H1 (cell line): ENCODE measurements at regions not wholly inside any gene's neighbourhood (a gene's known extent, or its start where the extent isn't known, plus 50 kb on each side); places are given as distances from the start of the nearest gene placed in this dataset.

Experiments
- BCL11A ChIP-seq, 2 experiments: IDR thresholded peaks; one replicate each; pipeline ENCODE4 v1.6.1; 2011; ENCODE audit warnings: low read depth in 2 of 2, low read length in 2 of 2, mild to moderate bottlenecking in 2 of 2
- KDM5A ChIP-seq: fragments of 200-600 bp; IDR thresholded peaks from 2 replicates; pipeline ENCODE4 v1.7.1; 2012; ENCODE audit warnings: mild to moderate bottlenecking, low read length, inconsistent platforms, mixed read lengths
- TEAD4 ChIP-seq: IDR thresholded peaks from 2 replicates; pipeline ENCODE4 v1.6.1; 2012; ENCODE audit warnings: low read depth, low read length, inconsistent platforms, mixed read lengths

- no peak for TF ChIP-seq BCL11A (IDR thresholded peaks at IDR 0.05; ENCODE audit: low read depth in 2 of 2, low read length in 2 of 2)
- no peak for TF ChIP-seq KDM5A
- no peak for TF ChIP-seq TEAD4
- TF ChIP-seq, all 59 proteins: peak for 0
Measured at GRCh38 chr16:85349365-85350145, 237.3 kb upstream of the CIBAR2 start (continued).
